ENCODE measurements at regions not wholly inside any gene's neighbourhood (a gene's known extent, or its start where the extent isn't known, plus 50 kb on each side); places are given as distances from the start of the nearest gene placed in this dataset.

- TF ChIP-seq NRF1 (IDR thresholded peaks at IDR 0.05; ENCODE audit: low read depth, low read length), result no peak
- TF ChIP-seq USF2 (IDR thresholded peaks at IDR 0.05; ENCODE audit: borderline replicate concordance, low read depth, low read length), result no peak
Observed at GRCh38 chr19:31962561-31962996, 382.8 kb upstream of the ZNF507 start (continued).

GRCh38 chr19:31963746-31964145 is 381.7 kb upstream of the ZNF507 start:
- Histone ChIP-seq H3K36me3 (replicated peaks in 1 of 2; ENCODE audit: control insufficient read depth in 1 of 2, insufficient read depth in 2 of 2, low read length in 1 of 2) (no peaks in the 10 kb centered on the region), H3K9me2 (no peaks in the 10 kb centered on the region), H4K20me1 (ENCODE audit: insufficient read depth) (no peaks in the 10 kb centered on the region), H3K4me2 (no peak overlapping the region), H3K79me2 (ENCODE audit: insufficient read depth) (no peaks in the 10 kb centered on the region), H3K9ac (no peak overlapping the region), H3K4me3 (ENCODE audit: low read depth in 2 of 2, low read length in 1 of 2) (no peak overlapping the region), H3K27me3 (ENCODE audit: insufficient read depth) (no peaks in the 10 kb centered on the region), H3K9me3 (peaks cover 5% of the 10 kb centered on the region; the same call in 1 of the 2 replicates), H3K4me1 (ENCODE audit: control insufficient read depth in 1 of 2, insufficient read depth in 2 of 2, low read depth in 1 of 2, low read length in 1 of 2) (no peaks in the 10 kb centered on the region), H2AFZ (ENCODE audit: low read depth) (no peak overlapping the region), H3F3A (replicated peaks; ENCODE audit: insufficient read depth) (no peaks in the 10 kb centered on the region), H3K27ac (ENCODE audit: low read depth in 2 of 2, low read length in 1 of 2) (no peak overlapping the region)
- WGBS (ENCODE audit: low lambda C conversion rate), result 30% methylated on average over 4 of the region's 4 CpGs
- CTCF ChIA-PET, result interaction anchor here (0.9 kb wide), 1 partner anchor 21 kb away, joined by 3 read pairs; no protein-coding TSS in a partner anchor
- no peak for TF ChIP-seq MXI1 (IDR thresholded peaks at IDR 0.05; ENCODE audit: low read depth, low read length)
- no peak for TF ChIP-seq RCOR1 (IDR thresholded peaks at IDR 0.05; ENCODE audit: low read length)
- no peak for TF ChIP-seq MAX (IDR thresholded peaks at IDR 0.05; ENCODE audit: low read depth)
- no peak for DNase-seq
- POLR2A ChIA-PET, result no interaction called here

- no peak overlapping the region for H3K9ac ChIP-seq
- 9% methylated on average over 5 of the region's 5 CpGs for WGBS (ENCODE audit: low lambda C conversion rate)
- TF ChIP-seq RCOR1 (IDR thresholded peaks at IDR 0.05; ENCODE audit: low read length), result no peak
- TF ChIP-seq USF2 (IDR thresholded peaks at IDR 0.05; ENCODE audit: borderline replicate concordance, low read depth, low read length), result no peak
- TF ChIP-seq GATA2 (CRISPR knock-in tag; IDR thresholded peaks at IDR 0.05), result no peak
- TF ChIP-seq JUND (IDR thresholded peaks at IDR 0.05), result no peak
- no peak for TF ChIP-seq POLR2AphosphoS5 (IDR thresholded peaks at IDR 0.05; ENCODE audit: low read depth, low read length)
- TF ChIP-seq SIN3A (IDR thresholded peaks at IDR 0.05; ENCODE audit: borderline replicate concordance, low read depth, low read length), result no peak
- TF ChIP-seq RXRA (IDR thresholded peaks at IDR 0.05; ENCODE audit: borderline replicate concordance, low read depth), result no peak
- H3K9me3 ChIP-seq, result peaks cover 5% of the 10 kb centered on the region; the same call in 1 of the 2 replicates
- H3K9me2 ChIP-seq, result no peaks in the 10 kb centered on the region
- H3K4me1 ChIP-seq (ENCODE audit: control insufficient read depth in 1 of 2, insufficient read depth in 2 of 2, low read depth in 1 of 2, low read length in 1 of 2), result no peaks in the 10 kb centered on the region
- no peak overlapping the region for H3K4me2 ChIP-seq
- no peaks in the 10 kb centered on the region for H3K27me3 ChIP-seq (ENCODE audit: insufficient read depth)
- CTCF ChIA-PET, result interaction anchor here (1.1 kb wide), 1 partner anchor 73 kb away, joined by 3 read pairs; no protein-coding TSS in a partner anchor
- H2AFZ ChIP-seq (ENCODE audit: low read depth), result no peak overlapping the region
- no peak for DNase-seq
- no peak overlapping the region for H3K4me3 ChIP-seq (ENCODE audit: low read depth in 2 of 2, low read length in 1 of 2)
- no peaks in the 10 kb centered on the region for H3K79me2 ChIP-seq (ENCODE audit: insufficient read depth)
- no peaks in the 10 kb centered on the region for H4K20me1 ChIP-seq (ENCODE audit: insufficient read depth)
- POLR2A ChIA-PET, result no interaction called here
- no peaks in the 10 kb centered on the region for H3K36me3 ChIP-seq (replicated peaks in 1 of 2; ENCODE audit: control insufficient read depth in 1 of 2, insufficient read depth in 2 of 2, low read length in 1 of 2)
- no peaks in the 10 kb centered on the region for H3F3A ChIP-seq (replicated peaks; ENCODE audit: insufficient read depth)
- no peak overlapping the region for H3K27ac ChIP-seq (ENCODE audit: low read depth in 2 of 2, low read length in 1 of 2)
Observed at GRCh38 chr19:31969016-31969415, 376.4 kb upstream of the ZNF507 start.

Measured in SK-N-SH (cell line).